GM19452 (cell line): ENCODE measurements at regions not wholly inside any gene's neighbourhood (a gene's known extent, or its start where the extent isn't known, plus 50 kb on each side); places are given as distances from the start of the nearest gene placed in this dataset.

ENCODE experiments used
- ATAC-seq: cut with Tn5 transposase; IDR thresholded peaks from one replicate; pipeline ENCODE4 v1.9.1; 2021; ENCODE audit not compliant: unreplicated experiment

- ATAC-seq: no peak
Observed at GRCh38 chr6:67292169-67292568, 1342.9 kb upstream of the ADGRB3 start.

- ATAC-seq: no peak
Observed at GRCh38 chr6:67287566-67287965, 1347.5 kb upstream of the ADGRB3 start.

- ATAC-seq: no peak
Observed at GRCh38 chr6:67285770-67286495, 1349.1 kb upstream of the ADGRB3 start.

GRCh38 chr6:67277312-67277711, 1357.8 kb upstream of the ADGRB3 start:
- ATAC-seq: no peak

GRCh38 chr6:67265996-67266921, 1368.8 kb upstream of the ADGRB3 start:
- ATAC-seq: no peak

- no peak for ATAC-seq
Observed at GRCh38 chr6:67252663-67253062, 1382.4 kb upstream of the ADGRB3 start.

GRCh38 chr6:67248077-67248476, 1387.0 kb upstream of the ADGRB3 start:
- ATAC-seq: no peak

- ATAC-seq: no peak
Observed at GRCh38 chr6:67244037-67244436, 1391.0 kb upstream of the ADGRB3 start.

- ATAC-seq: no peak
Observed at GRCh38 chr6:67237277-67237676, 1397.8 kb upstream of the ADGRB3 start.

- no peak for ATAC-seq
Observed at GRCh38 chr6:67231092-67231491, 1404.0 kb upstream of the ADGRB3 start.

GRCh38 chr6:67224989-67225388, 1410.1 kb upstream of the ADGRB3 start:
- no peak for ATAC-seq

- no peak for ATAC-seq
Observed at GRCh38 chr6:67221226-67221625, 1413.9 kb upstream of the ADGRB3 start.

- no peak for ATAC-seq
Observed at GRCh38 chr6:67219346-67219745, 1415.7 kb upstream of the ADGRB3 start.

- no peak for ATAC-seq
Observed at GRCh38 chr6:67212584-67212983, 1422.5 kb upstream of the ADGRB3 start.

- no peak for ATAC-seq
Observed at GRCh38 chr6:67210450-67210849, 1424.6 kb upstream of the ADGRB3 start.

GRCh38 chr6:67201563-67201962, 1433.5 kb upstream of the ADGRB3 start:
- no peak for ATAC-seq

GRCh38 chr6:67200626-67201403, 1434.3 kb upstream of the ADGRB3 start:
- ATAC-seq: no peak

- ATAC-seq: no peak
Observed at GRCh38 chr6:67199425-67199824, 1435.7 kb upstream of the ADGRB3 start.

- ATAC-seq: no peak
Observed at GRCh38 chr6:67190733-67191132, 1444.3 kb upstream of the ADGRB3 start.

- no peak for ATAC-seq
Observed at GRCh38 chr6:67184405-67184804, 1450.7 kb upstream of the ADGRB3 start.

- ATAC-seq: no peak
Observed at GRCh38 chr6:67175101-67175500, 1460.0 kb upstream of the ADGRB3 start.
